Testis (tissue), 2 donors: ENCODE measurements at regions not wholly inside any gene's neighbourhood (a gene's known extent, or its start where the extent isn't known, plus 50 kb on each side); places are given as distances from the start of the nearest gene placed in this dataset.

Experiments
- CTCF ChIP-seq, 3 experiments: fragments of 450-650 bp in 2 of 3; fragments of 200-600 bp in 1 of 3; sonication (generic) in 1 of 3; IDR thresholded peaks; one replicate each; pipeline ENCODE4 v1.5.1; 2016 to 2019; ENCODE audit warnings: antibody characterized with exemption in 3 of 3, mild to moderate bottlenecking in 2 of 3, moderate library complexity in 1 of 3
- POLR2A ChIP-seq: fragments of 450-650 bp; IDR thresholded peaks from one replicate; pipeline ENCODE4 v1.6.1; 2017; ENCODE audit warnings: antibody characterized with exemption, mild to moderate bottlenecking, moderate library complexity

GRCh38 chr5:98157368-98157767, 616.1 kb upstream of the RGMB start:
- no peak for TF ChIP-seq CTCF (IDR thresholded peaks at IDR 0.05)
- TF ChIP-seq POLR2A = no peak
